B cell (primary cell): ENCODE measurements at regions not wholly inside any gene's neighbourhood (a gene's known extent, or its start where the extent isn't known, plus 50 kb on each side); places are given as distances from the start of the nearest gene placed in this dataset.

Experiments used
- ATAC-seq: fragments of 200-7000 bp; cut with Tn5 transposase; one replicate; pipeline ENCODE4 v1.10.0; 2021; ENCODE audit warnings: low read depth, mild to moderate bottlenecking, moderate number of reproducible peaks, moderate library complexity
- CTCF ChIA-PET: fragments of 350-600 bp; sonication (Branson Sonifier 250); formaldehyde crosslinking; loops from one replicate; lab custom pipeline; 2021; ENCODE audit warnings: antibody characterized with exemption, inconsistent platforms; lab: Charles Lee
- POLR2A ChIA-PET: fragments of 350-600 bp; sonication (Branson Sonifier 250); formaldehyde crosslinking; loops from one replicate; lab custom pipeline; 2021; ENCODE audit warnings: antibody characterized with exemption; lab: Charles Lee
- DNase-seq: peaks from one replicate; pipeline ENCODE4 v3.0.0; 2013
- H2AFZ ChIP-seq: 2 replicates; pipeline ENCODE4 v1.6.1; 2012; ENCODE audit warnings: mild to moderate bottlenecking, low read depth, low read length; ENCODE audit not compliant: insufficient read depth, poor library complexity, severe bottlenecking
- H3K27ac ChIP-seq, 2 donors: 1 replicate in 1 of 2; 2 replicates in 1 of 2; pipeline ENCODE4 v1.5.1; 2012 to 2013; ENCODE audit warnings: low read length in 2 of 2, mild to moderate bottlenecking in 2 of 2, moderate library complexity in 1 of 2
- H3K27me3 ChIP-seq, 4 experiments: fragments of 200-600 bp in 1 of 4; sonication (generic) in 1 of 4; replicated peaks in 1 of 4; 1 replicate in 2 of 4; 2 replicates in 2 of 4; pipeline versions ENCODE4 v1.6.1 to v1.7.0; 2013 to 2016; ENCODE audit warnings: low read length in 3 of 4, mild to moderate bottlenecking in 2 of 4, mixed read lengths in 1 of 4, moderate library complexity in 1 of 4; ENCODE audit not compliant: insufficient read depth in 4 of 4, control insufficient read depth in 3 of 4; ENCODE audit errors: control extremely low read depth in 1 of 4
- H3K36me3 ChIP-seq, 2 experiments: replicated peaks in 1 of 2; 1 replicate in 1 of 2; 2 replicates in 1 of 2; pipeline versions ENCODE4 v1.6.1 to v1.7.1; 2013; ENCODE audit warnings: low read length in 1 of 2; ENCODE audit not compliant: insufficient read depth in 2 of 2, control insufficient read depth in 1 of 2; ENCODE audit errors: control extremely low read depth in 1 of 2, extremely low read depth in 1 of 2
- H3K4me1 ChIP-seq, 2 donors: fragments of 200-600 bp in 1 of 2; sonication (generic) in 1 of 2; 1 replicate in 1 of 2; 2 replicates in 1 of 2; pipeline versions ENCODE4 v1.5.1 to v1.6.1; 2013 to 2017; ENCODE audit warnings: low read length in 2 of 2; ENCODE audit not compliant: control insufficient read depth in 2 of 2, insufficient read depth in 2 of 2
- H3K4me2 ChIP-seq: replicated peaks from 2 replicates; pipeline ENCODE3; 2012; ENCODE audit warnings: mild to moderate bottlenecking, low read depth, low read length; ENCODE audit not compliant: poor library complexity, severe bottlenecking
- H3K4me3 ChIP-seq, 5 experiments: fragments of 200-600 bp in 1 of 5; sonication (generic) in 1 of 5; 1 replicate in 3 of 5; 2 replicates in 2 of 5; pipeline versions ENCODE4 v1.5.1 to v1.7.0; 2011 to 2016; ENCODE audit warnings: low read length in 4 of 5, mild to moderate bottlenecking in 4 of 5, low read depth in 2 of 5, control low read depth in 1 of 5, moderate library complexity in 1 of 5; ENCODE audit not compliant: insufficient read depth in 1 of 5; ENCODE audit errors: control extremely low read depth in 1 of 5, extremely low read depth in 1 of 5
- H3K79me2 ChIP-seq: fragments of 200-600 bp; sonication (generic); one replicate; pipeline ENCODE4 v1.6.0; 2016; ENCODE audit warnings: low read length; ENCODE audit not compliant: control insufficient read depth, insufficient read depth
- H3K9ac ChIP-seq: fragments of 200-600 bp; sonication (generic); 2 replicates; pipeline ENCODE4 v1.6.1; 2017; ENCODE audit warnings: mild to moderate bottlenecking, low read length, moderate library complexity
- H3K9me3 ChIP-seq, 3 donors: one replicate each; pipeline versions ENCODE4 v1.6.1 to v1.7.1; 2013; ENCODE audit warnings: low read length in 2 of 3; ENCODE audit not compliant: control insufficient read depth in 2 of 3, insufficient read depth in 1 of 3; ENCODE audit errors: control extremely low read depth in 1 of 3
- H4K20me1 ChIP-seq: 2 replicates; pipeline ENCODE4 v1.6.0; 2012; ENCODE audit warnings: mild to moderate bottlenecking, low read length; ENCODE audit not compliant: insufficient read depth, control insufficient read depth, poor library complexity, severe bottlenecking
- H3K27ac Mint-ChIP-seq: one replicate; pipeline ENCODE4 v1.8.0; 2021; ENCODE audit warnings: mixed read lengths
- H3K27me3 Mint-ChIP-seq: one replicate; pipeline ENCODE4 v1.8.0; 2021; ENCODE audit warnings: mixed read lengths
- H3K4me1 Mint-ChIP-seq: one replicate; pipeline ENCODE4 v1.8.0; 2021; ENCODE audit warnings: mixed read lengths
- H3K4me3 Mint-ChIP-seq: one replicate; pipeline ENCODE4 v1.8.0; 2021; ENCODE audit warnings: mixed read lengths
- H3K9me3 Mint-ChIP-seq: one replicate; pipeline ENCODE4 v1.8.0; 2022; ENCODE audit warnings: mixed read lengths; ENCODE audit not compliant: insufficient read depth
- CTCF ChIP-seq: fragments of 200-600 bp; IDR thresholded peaks from one replicate; pipeline ENCODE4 v1.8.0; 2022; ENCODE audit warnings: antibody characterized with exemption, mild to moderate bottlenecking
- EZH2 ChIP-seq: IDR thresholded peaks from 2 replicates; pipeline ENCODE4 v1.6.1; 2012; ENCODE audit warnings: borderline replicate concordance, low read depth, mild to moderate bottlenecking, moderate library complexity, low read length; ENCODE audit not compliant: insufficient read depth, poor library complexity, severe bottlenecking
- WGBS: methylation state at CpG from one replicate; pipeline ENCODE4 v1.1.5; 2013; ENCODE audit warnings: missing lambda C conversion rate; ENCODE audit not compliant: insufficient coverage; 5-methylcytosine and 5-hydroxymethylcytosine counted together
- intact Hi-C: fragments of 100-400 bp; cut with micrococcal nuclease; formaldehyde crosslinking; loops from one replicate; pipeline ENCODE4 v1.10.0; 2022

- no peaks in the 10 kb centered on the region for H3K36me3 ChIP-seq
- H2AFZ ChIP-seq: no peak overlapping the region
- H4K20me1 ChIP-seq: no peaks in the 10 kb centered on the region
- H3K4me3 ChIP-seq: no peak overlapping the region
- no peak overlapping the region for H3K4me2 ChIP-seq
- no peak overlapping the region for H3K27ac Mint-ChIP-seq
- no peaks in the 10 kb centered on the region for H3K27me3 Mint-ChIP-seq
- ChIA-PET CTCF (no interaction called here), POLR2A (no interaction called here)
- no peak overlapping the region for H3K27ac ChIP-seq
- peaks cover 11% of the 10 kb centered on the region for H3K9me3 Mint-ChIP-seq
- no peaks in the 10 kb centered on the region for H3K27me3 ChIP-seq
- H3K4me1 ChIP-seq: no peaks in the 10 kb centered on the region
- no peaks in the 10 kb centered on the region for H3K79me2 ChIP-seq
- no peaks in the 10 kb centered on the region for H3K4me1 Mint-ChIP-seq
- DNase-seq (no peak), ATAC-seq (no peak)
- intact Hi-C loops: no loop called here
- H3K4me3 Mint-ChIP-seq: no peak overlapping the region
- no peak overlapping the region for H3K9ac ChIP-seq
- TF ChIP-seq CTCF (no peak), EZH2 (no peak)
- no peaks in the 10 kb centered on the region for H3K9me3 ChIP-seq
Observed at GRCh38 chr1:98147280-98147679, 226.4 kb upstream of the DPYD start.

GRCh38 chr1:98145655-98146054 lies 224.8 kb upstream of the DPYD start:
- H3K4me3 ChIP-seq: no peak overlapping the region
- peaks cover 2% of the 10 kb centered on the region for H3K9me3 Mint-ChIP-seq
- H3K36me3 ChIP-seq: no peaks in the 10 kb centered on the region
- H3K27ac ChIP-seq: no peak overlapping the region
- no peak overlapping the region for H2AFZ ChIP-seq
- intact Hi-C loops: no loop called here
- H3K79me2 ChIP-seq: no peaks in the 10 kb centered on the region
- POLR2A ChIA-PET: no interaction called here
- no peaks in the 10 kb centered on the region for H3K4me1 Mint-ChIP-seq
- no peaks in the 10 kb centered on the region for H3K9me3 ChIP-seq
- H4K20me1 ChIP-seq: no peaks in the 10 kb centered on the region
- H3K27me3 ChIP-seq: no peaks in the 10 kb centered on the region
- no peaks in the 10 kb centered on the region for H3K27me3 Mint-ChIP-seq
- no peak overlapping the region for H3K4me2 ChIP-seq
- no CpG with 5 or more reads among the region's 2 CpGs for WGBS
- no peaks in the 10 kb centered on the region for H3K4me1 ChIP-seq
- H3K9ac ChIP-seq: no peak overlapping the region
- no peak for DNase-seq
- CTCF ChIA-PET: no interaction called here
- H3K4me3 Mint-ChIP-seq: no peak overlapping the region
- TF ChIP-seq EZH2: no peak
- no peak for TF ChIP-seq CTCF
- H3K27ac Mint-ChIP-seq: no peak overlapping the region
- ATAC-seq: no peak
